ENCODE measurements at regions not wholly inside any gene's neighbourhood (a gene's known extent, or its start where the extent isn't known, plus 50 kb on each side); places are given as distances from the start of the nearest gene placed in this dataset.

GRCh38 chr13:34410678-34411077 lies 531.4 kb upstream of the NBEA start:
- POLR2A ChIA-PET (ENCODE audit: unreplicated experiment): no interaction called here
- Histone ChIP-seq H3K56ac (ENCODE audit: extremely low read depth, insufficient read depth, low read length) (no peak overlapping the region), H3K23ac (ENCODE audit: low read depth, low read length) (no peak overlapping the region), H2BK5ac (ENCODE audit: low read depth, low read length, poor library complexity, severe bottlenecking) (no peak overlapping the region), H2AK9ac (replicated peaks; ENCODE audit: low read depth, low read length, poor library complexity) (no peak overlapping the region), H2AK5ac (ENCODE audit: low read depth, low read length) (no peak overlapping the region), H4K91ac (ENCODE audit: insufficient read depth, low read depth, low read length) (no peak overlapping the region), H4K8ac (ENCODE audit: low read depth in 2 of 2, low read length in 2 of 2) (no peak overlapping the region), H3K9me1 (ENCODE audit: insufficient read depth, low read length) (no peaks in the 10 kb centered on the region), H3K4me3 (ENCODE audit: insufficient read depth, low read depth, low read length) (no peak overlapping the region), H3K4me1 (ENCODE audit: control insufficient read depth, insufficient read depth, low read length) (peaks cover 3% of the 10 kb centered on the region; the same call in 1 of the 2 replicates), H2BK20ac (ENCODE audit: low read depth, low read length) (no peak overlapping the region), H3K4me2 (ENCODE audit: low read depth, low read length) (no peak overlapping the region), H3K14ac (replicated peaks; ENCODE audit: low read depth, low read length) (no peak overlapping the region), H3K9me3 (ENCODE audit: control insufficient read depth, insufficient read depth, low read length) (no peaks in the 10 kb centered on the region), H2BK15ac (ENCODE audit: low read depth, low read length) (no peak overlapping the region), H3K27ac (ENCODE audit: insufficient read depth, low read length) (no peak overlapping the region), H3K18ac (ENCODE audit: low read depth, low read length) (no peak overlapping the region), H3K4ac (ENCODE audit: low read depth, low read length) (no peak overlapping the region), H3K36me3 (ENCODE audit: control insufficient read depth, insufficient read depth, low read length) (no peaks in the 10 kb centered on the region), H2BK120ac (ENCODE audit: low read depth, low read length) (no peak overlapping the region), H3K27me3 (ENCODE audit: control insufficient read depth, insufficient read depth, low read length) (no peaks in the 10 kb centered on the region), H2AFZ (replicated peaks; ENCODE audit: low read length, poor library complexity) (no peak overlapping the region), H3K79me1 (ENCODE audit: low read depth in 1 of 2, low read length in 2 of 2) (no peaks in the 10 kb centered on the region), H4K20me1 (ENCODE audit: insufficient read depth, low read length) (no peaks in the 10 kb centered on the region), H3K9ac (ENCODE audit: low read depth, low read length) (no peak overlapping the region), H4K5ac (ENCODE audit: low read depth, low read length) (no peak overlapping the region)
- DNase-seq (no peak), ATAC-seq (ENCODE audit: low read depth) (no peak)
- in situ Hi-C loops (cut with MboI; ENCODE audit: low sequenced_read_pairs) (no loop called here), intact Hi-C loops (cut with micrococcal nuclease) (no loop called here), dilution Hi-C loops (cut with HindIII; ENCODE audit: low sequenced_read_pairs, unreplicated experiment) (no loop called here)
- BruUV-seq (replicated peaks): no TSS peak
- CTCF ChIA-PET: interaction anchor here (0.6 kb wide), 1 partner anchor 546 kb away, joined by 3 read pairs; no protein-coding TSS in a partner anchor
- WGBS, 2 experiments (ENCODE audit: extremely low coverage in 2 of 2, insufficient read length in 1 of 2): no CpG with 5 or more reads among the region's 4 CpGs
- TF ChIP-seq RAD21 (IDR thresholded peaks at IDR 0.05; ENCODE audit: low read length) (no peak), MAZ (IDR thresholded peaks at IDR 0.05; ENCODE audit: borderline replicate concordance, low read depth, low read length) (no peak), USF2 (IDR thresholded peaks at IDR 0.05; ENCODE audit: low read depth, low read length) (no peak), BHLHE40 (IDR thresholded peaks at IDR 0.05; ENCODE audit: low read depth, low read length) (no peak), FOS (IDR thresholded peaks at IDR 0.05; ENCODE audit: low read depth, low read length) (no peak), ELK1 (IDR thresholded peaks at IDR 0.05; ENCODE audit: borderline replicate concordance, low read depth, low read length) (no peak), CEBPB (IDR thresholded peaks at IDR 0.05; ENCODE audit: low read depth, low read length) (no peak), RFX5 (IDR thresholded peaks at IDR 0.05; ENCODE audit: low read depth, low read length) (no peak)

Data from IMR-90 (cell line).